K562 (cell line): ENCODE measurements at regions not wholly inside any gene's neighbourhood (a gene's known extent, or its start where the extent isn't known, plus 50 kb on each side); places are given as distances from the start of the nearest gene placed in this dataset.

ENCODE experiments used
- ARID4B ChIP-seq: sonication (generic); formaldehyde crosslinking; IDR thresholded peaks from 2 replicates; pipeline ENCODE4 v1.8.0; 2022; ENCODE audit warnings: mild to moderate bottlenecking, missing genetic modification reagents
- EGR1 ChIP-seq: fragments of 450-650 bp; conservative IDR thresholded peaks from 2 replicates; pipeline ENCODE4 v1.6.1; 2017; ENCODE audit warnings: mild to moderate bottlenecking
- MIER1 ChIP-seq: fragments of 450-650 bp; IDR thresholded peaks from 2 replicates; pipeline ENCODE4 v1.6.1; 2016; ENCODE audit warnings: antibody characterized with exemption, mild to moderate bottlenecking, low read depth
- MLX ChIP-seq, 2 experiments: fragments of 450-650 bp in 1 of 2; sonication (generic) in 1 of 2; formaldehyde crosslinking; conservative IDR thresholded peaks; 2 replicates each; pipeline versions ENCODE4 v1.4.0 to v1.8.1; 2020 to 2022; ENCODE audit warnings: mild to moderate bottlenecking in 1 of 2, missing genetic modification reagents in 1 of 2
- POLR2A ChIP-seq: fragments of 450-650 bp; conservative IDR thresholded peaks from 2 replicates; pipeline ENCODE4 v1.6.1; 2016
- RAD21 ChIP-seq, 2 experiments: fragments of 250-450 bp in 1 of 2; fragments of 450-650 bp in 1 of 2; sonication (Bioruptor Pico) in 1 of 2; formaldehyde crosslinking in 1 of 2; IDR thresholded peaks in 1 of 2; conservative IDR thresholded peaks in 1 of 2; 2 replicates each; pipeline versions ENCODE4 v1.4.0 to v1.8.0; 2020 to 2022; ENCODE audit warnings: mild to moderate bottlenecking in 2 of 2, moderate library complexity in 1 of 2
- RAD51 ChIP-seq: fragments of 450-650 bp; IDR thresholded peaks from 2 replicates; pipeline ENCODE4 v1.7.1; 2016; ENCODE audit warnings: low read depth, mild to moderate bottlenecking, borderline replicate concordance
- RFX5 ChIP-seq: IDR thresholded peaks from 2 replicates; pipeline ENCODE4 v1.6.1; 2011; ENCODE audit warnings: low read depth, mild to moderate bottlenecking, improper control_type of control experiment, low read length
- THRAP3 ChIP-seq: fragments of 450-650 bp; IDR thresholded peaks from 2 replicates; pipeline ENCODE4 v1.6.1; 2016; ENCODE audit warnings: mild to moderate bottlenecking, inconsistent platforms, borderline replicate concordance
- U2AF2 ChIP-seq: fragments of 200-400 bp; formaldehyde crosslinking; optimal IDR thresholded peaks from 2 replicates; pipeline ENCODE3; 2017; ENCODE audit warnings: low read depth, mild to moderate bottlenecking, low read length
- ZNF12 ChIP-seq: sonication (generic); formaldehyde crosslinking; IDR thresholded peaks from 2 replicates; pipeline ENCODE4 v1.4.0; 2020; ENCODE audit warnings: mild to moderate bottlenecking, missing genetic modification reagents

- TF ChIP-seq RFX5 (no peak), ZNF12 (no peak), ARID4B (CRISPR knock-in tag) (no peak), MLX (CRISPR knock-in tag; conservative IDR thresholded peaks at IDR 0.05) (no peak), EGR1 (no peak), THRAP3 (no peak), POLR2A (no peak), RAD21 (CRISPR knock-in tag; conservative IDR thresholded peaks at IDR 0.05 in 1 of 2, IDR thresholded peaks at IDR 0.05 in 1 of 2) (no peak), MIER1 (no peak), RAD51 (no peak), U2AF2 (no peak)
These were observed 101.4 kb upstream of the POC5 start for GRCh38 chr5:75818661-75819060.
